SJCRH30 (cell line): ENCODE measurements at regions not wholly inside any gene's neighbourhood (a gene's known extent, or its start where the extent isn't known, plus 50 kb on each side); places are given as distances from the start of the nearest gene placed in this dataset.
"Not testable (repeated sequence)": the region's sequence is repeated elsewhere in the genome, so short reads cannot be mapped to it uniquely, and the experiment has no call there.

Source experiments
- DNase-seq, 2 experiments: peaks; one replicate each; pipeline ENCODE4 v3.0.0-alpha.2; 2015 to 2020
- H3K27ac ChIP-seq: fragments of 250-450 bp; sonication (Bioruptor Pico); 2 replicates; pipeline ENCODE4 v1.5.1; 2020; ENCODE audit warnings: mild to moderate bottlenecking, moderate library complexity
- H3K27me3 ChIP-seq: fragments of 250-450 bp; sonication (Bioruptor Pico); 2 replicates; pipeline ENCODE4 v1.5.1; 2020; ENCODE audit warnings: mild to moderate bottlenecking, moderate library complexity
- H3K36me3 ChIP-seq: fragments of 250-450 bp; sonication (Bioruptor Pico); 2 replicates; pipeline ENCODE4 v1.5.1; 2020; ENCODE audit warnings: mild to moderate bottlenecking, moderate library complexity
- H3K4me1 ChIP-seq: fragments of 250-450 bp; sonication (Bioruptor Pico); 2 replicates; pipeline ENCODE4 v1.5.1; 2020; ENCODE audit warnings: mild to moderate bottlenecking, moderate library complexity
- H3K4me3 ChIP-seq: fragments of 250-450 bp; sonication (Bioruptor Pico); 2 replicates; pipeline ENCODE4 v1.5.1; 2020; ENCODE audit warnings: mild to moderate bottlenecking, moderate library complexity
- H3K9me3 ChIP-seq: fragments of 250-450 bp; sonication (Bioruptor Pico); replicated peaks from 2 replicates; pipeline ENCODE4 v1.5.1; 2020; ENCODE audit warnings: mild to moderate bottlenecking, moderate library complexity

DNA sequence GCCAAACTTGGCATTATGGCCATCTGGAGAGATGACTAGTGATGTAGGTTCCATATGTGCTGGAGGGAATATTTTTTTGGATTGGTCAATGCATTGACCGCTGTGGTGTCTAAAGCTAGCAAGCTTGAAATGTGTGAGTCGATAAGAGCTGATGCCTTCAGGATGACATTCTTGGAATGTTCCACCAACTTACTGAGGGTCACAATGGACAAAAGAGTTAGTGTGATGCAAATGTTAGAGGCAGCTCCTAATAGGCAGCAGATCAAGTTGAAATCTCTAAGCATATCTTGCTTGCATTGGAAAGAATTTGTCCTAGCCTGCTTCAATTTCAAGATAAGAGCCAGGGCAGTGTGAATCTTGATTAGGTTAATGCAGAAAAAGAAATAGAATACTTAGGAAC lies 210.4 kb upstream of the AFF2 start:
- Histone ChIP-seq H3K27me3 (no peaks in the 10 kb centered on the region), H3K9me3 (no peaks in the 10 kb centered on the region), H3K4me1 (no peaks in the 10 kb centered on the region), H3K36me3 (no peaks in the 10 kb centered on the region), H3K27ac (no peak overlapping the region), H3K4me3 (no peak overlapping the region)
- DNase-seq, result no peak

DNA sequence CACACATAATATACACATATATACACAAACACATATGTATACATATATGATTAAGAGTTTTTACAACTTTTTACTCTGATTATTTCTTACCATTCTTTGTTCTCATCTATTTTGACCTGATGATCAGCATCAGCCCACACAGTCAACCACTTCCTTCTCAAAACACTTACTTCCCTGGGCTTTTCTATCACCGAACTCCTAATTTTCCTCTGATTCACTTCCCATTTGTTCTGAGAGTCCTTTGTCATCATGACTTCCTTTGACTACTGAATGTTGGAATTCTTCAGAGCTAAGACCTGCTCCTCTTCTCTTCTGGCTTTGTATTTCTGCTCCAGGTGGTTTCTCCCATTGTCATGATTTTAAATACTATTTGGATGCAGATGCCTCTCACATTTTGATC lies 209.5 kb upstream of the AFF2 start:
- no peaks in the 10 kb centered on the region for H3K36me3 ChIP-seq
- no peak overlapping the region for H3K4me3 ChIP-seq
- no peaks in the 10 kb centered on the region for H3K27me3 ChIP-seq
- no peak for DNase-seq
- no peaks in the 10 kb centered on the region for H3K4me1 ChIP-seq
- H3K27ac ChIP-seq, result no peak overlapping the region
- H3K9me3 ChIP-seq, result no peaks in the 10 kb centered on the region

DNA sequence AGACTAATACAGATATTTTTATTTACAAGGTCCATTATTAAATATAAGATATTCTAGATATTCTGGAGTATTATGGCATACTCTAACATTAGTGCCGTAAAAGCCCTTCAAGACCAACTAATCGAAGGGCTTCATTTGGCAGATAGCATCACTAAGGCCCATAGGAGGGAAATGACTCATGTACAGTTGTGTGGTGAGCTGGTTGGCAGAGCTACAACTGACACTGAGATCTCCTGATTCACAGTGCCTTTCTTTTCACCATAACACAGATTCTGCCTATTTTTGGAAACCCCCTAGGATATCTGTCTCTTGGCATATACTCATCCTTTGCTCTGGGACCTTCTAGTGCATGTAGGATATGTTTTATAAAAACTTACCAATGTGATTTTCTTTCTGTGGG lies 201.7 kb upstream of the AFF2 start:
- no peaks in the 10 kb centered on the region for H3K4me1 ChIP-seq
- H3K4me3 ChIP-seq, result no peak overlapping the region
- H3K36me3 ChIP-seq, result no peaks in the 10 kb centered on the region
- H3K27me3 ChIP-seq, result no peaks in the 10 kb centered on the region
- no peak for DNase-seq
- no peaks in the 10 kb centered on the region for H3K9me3 ChIP-seq
- H3K27ac ChIP-seq, result no peak overlapping the region

DNA sequence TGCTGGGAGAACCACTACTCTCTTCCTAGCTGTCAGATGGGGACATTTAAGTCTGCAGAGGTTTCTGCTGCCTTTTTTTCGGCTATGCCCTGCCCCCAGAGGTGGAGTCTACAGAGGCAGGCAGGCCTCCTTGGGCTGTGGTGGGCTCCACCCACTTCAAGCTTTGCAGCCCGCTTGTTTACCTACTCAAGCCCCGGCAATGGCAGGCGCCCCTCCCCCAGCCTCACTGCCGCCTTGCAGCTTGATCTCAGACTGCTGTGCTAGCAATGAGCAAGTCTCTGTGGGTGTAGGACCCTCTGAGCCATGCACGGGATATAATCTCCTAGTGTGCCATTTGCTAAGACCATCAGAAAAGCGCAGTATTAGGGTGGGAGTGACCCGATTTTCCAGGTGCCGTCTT lies 195.2 kb upstream of the AFF2 start:
- not testable (repeated sequence) for H3K27me3 ChIP-seq, H3K4me3 ChIP-seq, DNase-seq

DNA sequence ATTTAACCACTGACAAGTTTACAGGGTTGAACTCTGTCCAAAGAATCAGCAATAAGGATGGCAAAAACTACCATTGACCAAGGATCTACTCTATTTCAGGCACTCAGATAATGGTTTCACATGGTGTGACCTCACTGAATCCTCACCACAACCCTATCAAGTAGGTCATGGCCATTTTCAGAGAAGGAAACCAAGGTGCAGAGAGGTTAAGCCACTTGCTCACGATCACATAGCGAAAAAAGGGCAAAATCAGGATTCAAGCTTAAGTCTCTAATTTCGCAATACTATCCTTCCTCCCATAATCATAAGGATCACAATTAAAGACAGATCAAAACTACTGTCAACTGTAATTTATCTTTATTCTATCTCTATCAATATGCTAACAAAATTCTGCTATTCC lies 191.0 kb upstream of the AFF2 start:
- no peak overlapping the region for H3K27ac ChIP-seq
- no peak for DNase-seq
- H3K4me3 ChIP-seq, result no peak overlapping the region
- no peaks in the 10 kb centered on the region for H3K9me3 ChIP-seq
- H3K36me3 ChIP-seq, result no peaks in the 10 kb centered on the region
- no peaks in the 10 kb centered on the region for H3K27me3 ChIP-seq
- H3K4me1 ChIP-seq, result no peaks in the 10 kb centered on the region

More for the DNA sequence above, 195.2 kb upstream of the AFF2 start:
- H3K36me3 ChIP-seq, H3K4me1 ChIP-seq, H3K9me3 ChIP-seq, H3K27ac ChIP-seq: not testable (repeated sequence)

DNA sequence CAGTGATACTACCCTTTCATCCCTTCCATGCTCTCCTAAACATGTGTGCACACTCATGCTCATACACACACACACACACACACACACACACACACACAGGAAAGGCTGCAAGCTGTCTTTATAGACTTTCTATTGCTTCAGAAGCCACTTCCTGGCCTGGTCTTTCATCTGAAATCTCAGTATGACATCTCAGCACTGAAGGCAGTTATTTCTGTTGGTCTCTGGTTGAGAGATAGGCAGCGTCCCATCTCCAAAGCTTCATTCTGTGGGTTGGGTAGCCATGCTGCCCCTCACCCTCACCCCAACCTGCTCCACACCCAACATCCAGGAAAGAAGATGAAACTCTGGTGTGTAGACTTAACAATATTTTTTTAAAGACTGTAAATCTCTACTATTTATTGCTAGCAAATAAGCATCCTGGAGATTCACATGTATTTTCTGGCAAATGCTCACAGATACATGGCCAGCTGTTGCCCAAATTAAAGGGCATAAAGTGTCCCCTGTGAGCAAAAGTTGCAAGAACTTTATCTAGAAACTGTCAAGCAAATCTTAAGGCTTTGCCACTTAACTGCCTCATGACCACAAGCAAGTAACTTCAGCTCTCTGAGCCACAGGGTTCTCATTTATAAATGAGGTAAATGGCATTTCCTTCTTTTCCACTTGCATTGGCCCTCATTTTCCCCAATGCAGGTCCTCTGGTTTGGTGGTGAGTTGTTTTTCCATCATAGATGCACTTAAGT lies 189.8 kb upstream of the AFF2 start:
- no peak overlapping the region for H3K4me3 ChIP-seq
- H3K27me3 ChIP-seq, result no peaks in the 10 kb centered on the region
- no peaks in the 10 kb centered on the region for H3K4me1 ChIP-seq
- DNase-seq, result no peak
- H3K36me3 ChIP-seq, result no peaks in the 10 kb centered on the region
- H3K9me3 ChIP-seq, result no peaks in the 10 kb centered on the region
- H3K27ac ChIP-seq, result no peak overlapping the region

DNA sequence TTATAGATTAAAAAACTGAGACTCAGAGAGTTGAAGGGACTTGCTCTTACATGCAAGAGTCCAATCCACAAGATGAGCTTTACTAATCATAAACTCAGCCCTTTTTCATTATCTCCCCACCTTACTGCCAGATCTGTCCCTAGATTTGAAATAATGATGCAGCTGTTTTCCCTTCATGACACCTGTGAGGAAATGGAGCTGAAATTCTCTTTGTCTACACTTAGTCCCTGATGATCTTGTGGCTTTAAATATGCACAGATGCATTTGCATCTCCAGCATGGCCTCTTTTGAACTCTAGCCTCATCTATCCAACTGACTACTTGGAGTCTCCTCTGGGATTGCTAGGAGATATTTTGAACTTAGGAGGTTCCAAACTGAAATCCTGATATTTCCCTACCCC lies 188.9 kb upstream of the AFF2 start:
- no peak for DNase-seq
- Histone ChIP-seq H3K9me3 (no peaks in the 10 kb centered on the region), H3K27me3 (no peaks in the 10 kb centered on the region), H3K36me3 (no peaks in the 10 kb centered on the region), H3K27ac (no peak overlapping the region), H3K4me1 (no peaks in the 10 kb centered on the region), H3K4me3 (no peak overlapping the region)

DNA sequence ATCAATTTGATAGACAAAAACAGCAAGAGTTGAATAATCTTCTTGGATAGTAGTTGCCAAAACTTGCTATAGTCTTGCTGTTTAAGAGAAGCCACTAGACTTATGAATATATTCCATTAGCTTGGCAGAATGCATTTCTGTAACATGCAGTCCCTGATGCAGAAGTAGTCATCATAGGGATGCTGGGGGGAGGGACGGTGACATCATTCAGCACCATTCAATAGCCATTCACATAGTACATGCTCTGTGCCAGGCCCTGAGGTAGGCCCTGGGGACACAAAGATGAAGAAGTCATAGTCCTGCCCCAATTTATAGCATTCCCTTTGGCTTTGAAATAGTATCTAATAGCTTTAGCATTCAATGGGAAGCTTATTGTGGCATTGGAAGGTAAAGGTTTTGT lies 185.5 kb upstream of the AFF2 start:
- H3K4me1 ChIP-seq, result no peaks in the 10 kb centered on the region
- no peaks in the 10 kb centered on the region for H3K27me3 ChIP-seq
- no peak overlapping the region for H3K4me3 ChIP-seq
- no peaks in the 10 kb centered on the region for H3K36me3 ChIP-seq
- no peaks in the 10 kb centered on the region for H3K9me3 ChIP-seq
- no peak for DNase-seq
- H3K27ac ChIP-seq, result no peak overlapping the region

DNA sequence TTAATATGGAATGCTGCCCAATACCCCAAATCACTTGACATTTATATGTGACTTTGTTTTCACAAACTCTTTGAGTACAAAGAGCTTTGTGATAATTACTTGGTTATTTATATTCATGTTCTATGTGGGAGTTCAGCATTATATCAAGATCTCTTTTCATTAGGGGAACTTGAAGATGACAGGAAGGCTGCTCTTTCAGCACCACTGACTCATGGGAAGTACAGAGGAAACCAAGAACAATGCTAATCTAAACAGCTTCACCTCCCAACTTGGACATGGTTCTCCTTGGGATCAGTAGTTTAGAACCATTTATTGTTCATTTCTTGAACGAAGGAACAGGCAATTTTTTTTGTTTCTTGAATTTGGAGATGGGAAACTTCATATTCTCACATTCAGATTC lies 184.0 kb upstream of the AFF2 start:
- H3K9me3 ChIP-seq, result no peaks in the 10 kb centered on the region
- no peaks in the 10 kb centered on the region for H3K4me1 ChIP-seq
- H3K36me3 ChIP-seq, result no peaks in the 10 kb centered on the region
- H3K27ac ChIP-seq, result no peak overlapping the region
- DNase-seq, result no peak
- no peak overlapping the region for H3K4me3 ChIP-seq
- no peaks in the 10 kb centered on the region for H3K27me3 ChIP-seq

DNA sequence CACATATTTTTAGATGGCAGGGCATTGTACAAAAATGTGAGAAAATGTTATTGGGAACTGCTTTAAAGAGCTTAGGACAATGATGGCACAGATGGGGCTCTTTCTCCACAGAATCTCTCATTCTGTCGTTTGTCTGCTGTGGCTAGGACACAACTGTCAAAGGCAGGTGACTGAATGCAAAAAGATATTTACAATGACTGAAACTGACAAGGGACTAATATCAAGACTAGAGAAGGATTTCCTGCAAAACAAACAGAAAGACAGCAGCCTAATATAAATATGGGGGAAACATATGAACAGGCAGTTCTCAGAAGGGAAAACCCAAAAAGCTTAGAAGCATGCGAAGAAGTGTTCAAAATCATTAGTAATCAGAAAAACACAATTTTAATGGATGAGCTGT lies 177.5 kb upstream of the AFF2 start:
- Histone ChIP-seq H3K27ac (no peak overlapping the region), H3K36me3 (no peaks in the 10 kb centered on the region), H3K4me3 (no peak overlapping the region), H3K9me3 (no peaks in the 10 kb centered on the region), H3K4me1 (no peaks in the 10 kb centered on the region), H3K27me3 (no peaks in the 10 kb centered on the region)
- no peak for DNase-seq

DNA sequence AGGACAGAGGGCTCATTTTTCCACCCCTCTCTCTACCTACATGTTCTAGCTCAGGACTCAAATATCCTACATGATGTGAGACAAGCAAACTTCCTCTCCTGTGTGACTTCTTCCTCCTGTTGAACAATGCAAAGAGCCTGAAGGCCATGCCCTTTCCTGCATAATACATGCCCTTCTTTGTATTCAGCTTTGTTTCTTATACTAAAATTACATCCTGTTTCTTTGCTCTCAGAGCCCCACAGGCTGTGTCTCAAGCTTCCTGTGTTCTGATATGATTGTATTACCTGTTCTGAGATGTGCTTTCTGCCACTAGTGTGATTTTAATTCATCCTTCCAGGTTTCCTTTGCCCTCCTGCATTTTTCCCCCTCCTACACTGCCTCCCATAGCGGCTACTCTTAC lies 166.4 kb upstream of the AFF2 start:
- Histone ChIP-seq H3K4me3 (no peak overlapping the region), H3K36me3 (no peaks in the 10 kb centered on the region), H3K27me3 (no peaks in the 10 kb centered on the region), H3K27ac (no peak overlapping the region), H3K9me3 (no peaks in the 10 kb centered on the region), H3K4me1 (no peaks in the 10 kb centered on the region)
- no peak for DNase-seq

DNA sequence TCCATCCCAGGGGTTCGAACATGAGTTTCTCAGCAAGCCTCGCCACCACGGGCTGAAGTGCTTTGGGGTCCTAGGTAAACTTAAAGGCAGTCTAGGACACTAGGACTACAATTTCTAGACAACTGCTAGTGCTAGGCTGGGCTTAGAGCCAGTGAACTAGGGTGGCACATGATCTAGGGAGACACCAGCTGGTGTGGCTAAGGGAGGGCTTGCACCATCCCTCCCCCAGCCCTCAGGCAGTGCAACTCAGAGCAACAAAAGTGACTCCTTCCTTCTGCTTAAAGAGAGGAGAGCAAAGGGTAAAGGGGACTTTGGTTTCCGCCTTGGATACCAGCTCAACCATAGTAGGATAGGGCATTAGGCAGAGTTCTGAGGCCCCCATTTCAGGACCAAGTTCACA lies 162.5 kb upstream of the AFF2 start:
- Histone ChIP-seq H3K36me3 (no peaks in the 10 kb centered on the region), H3K27ac (no peak overlapping the region), H3K27me3 (no peaks in the 10 kb centered on the region), H3K4me1 (no peaks in the 10 kb centered on the region), H3K9me3 (no peaks in the 10 kb centered on the region), H3K4me3 (no peak overlapping the region)
- no peak for DNase-seq

DNA sequence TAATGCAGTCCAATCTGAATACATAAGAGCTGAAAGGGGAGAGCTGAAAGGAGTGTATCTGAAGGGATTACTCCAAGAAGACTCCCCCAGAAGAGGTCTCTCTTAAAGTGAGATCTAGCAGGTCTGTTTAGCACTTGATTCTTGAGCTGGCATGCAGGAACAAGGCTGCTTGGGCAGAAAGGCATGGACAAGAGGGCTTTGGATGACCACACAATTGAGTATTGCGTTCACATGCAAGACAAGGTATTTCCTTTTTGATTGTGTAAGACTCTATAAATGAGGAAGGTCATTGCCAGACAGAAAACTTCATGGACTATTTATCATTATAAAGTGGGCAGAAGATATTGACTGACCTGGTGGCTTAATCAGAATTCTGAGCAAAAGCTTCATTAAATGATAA lies 145.5 kb upstream of the AFF2 start:
- Histone ChIP-seq H3K9me3 (no peaks in the 10 kb centered on the region), H3K27me3 (no peaks in the 10 kb centered on the region), H3K4me1 (no peaks in the 10 kb centered on the region), H3K36me3 (no peaks in the 10 kb centered on the region), H3K27ac (no peak overlapping the region), H3K4me3 (no peak overlapping the region)
- DNase-seq, result no peak

DNA sequence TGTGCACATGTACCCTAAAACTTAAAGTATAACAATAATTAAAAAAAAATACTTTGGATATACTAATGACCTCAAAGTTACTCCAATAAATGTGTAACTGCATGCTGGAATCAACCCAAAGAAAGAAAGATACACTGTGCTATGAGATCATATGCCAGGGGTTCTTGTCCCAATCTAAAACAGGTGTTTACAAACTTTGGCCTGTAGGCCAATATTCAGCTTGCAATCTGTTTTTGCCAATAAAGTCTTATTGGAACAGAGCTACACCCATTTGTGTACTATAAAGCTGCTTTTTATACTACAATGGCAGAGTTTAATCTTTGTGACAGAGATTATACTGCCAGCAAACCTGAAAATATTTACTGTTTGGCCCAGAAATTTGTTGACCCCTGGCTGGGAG lies 138.8 kb upstream of the AFF2 start:
- Histone ChIP-seq H3K9me3 (no peaks in the 10 kb centered on the region), H3K4me3 (no peak overlapping the region), H3K27me3 (no peaks in the 10 kb centered on the region), H3K36me3 (no peaks in the 10 kb centered on the region), H3K4me1 (no peaks in the 10 kb centered on the region), H3K27ac (no peak overlapping the region)
- no peak for DNase-seq

DNA sequence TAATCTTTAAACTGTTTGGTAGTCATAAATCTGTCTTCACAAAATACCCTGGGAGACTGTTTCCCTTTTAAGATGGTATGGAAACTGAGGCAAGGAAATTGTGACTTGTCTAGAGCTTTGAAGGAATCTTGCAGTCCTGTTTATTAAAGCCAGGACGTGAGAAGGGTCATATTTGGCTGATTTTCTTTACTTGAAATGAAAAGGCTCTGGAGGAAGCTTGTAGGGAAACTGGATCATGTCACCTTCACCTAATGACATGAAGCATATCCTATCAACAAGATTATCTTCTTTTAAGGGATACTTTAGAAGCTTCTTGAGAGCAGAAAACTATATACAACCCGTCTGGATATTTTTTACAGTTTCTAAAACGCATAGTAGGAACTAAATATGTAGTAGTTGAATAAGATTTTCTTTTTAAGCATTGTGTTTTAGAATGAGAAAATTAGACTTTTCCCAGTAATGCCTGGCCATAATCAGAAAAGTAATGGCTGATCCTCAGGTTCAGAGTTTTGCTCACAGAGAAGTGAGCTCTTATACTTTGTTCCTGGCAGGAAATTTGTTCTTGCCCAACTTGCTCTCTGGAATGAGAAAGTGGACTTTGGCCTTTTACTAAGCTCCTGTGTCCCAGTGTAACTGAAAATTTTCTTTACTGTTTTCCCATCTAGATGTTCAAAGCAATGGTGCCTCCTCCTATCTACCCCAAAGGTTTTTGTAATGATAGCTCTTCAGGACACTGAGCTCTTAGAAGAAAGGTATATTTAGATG lies 136.8 kb upstream of the AFF2 start:
- DNase-seq, result no peak
- Histone ChIP-seq H3K4me3 (no peak overlapping the region), H3K36me3 (no peaks in the 10 kb centered on the region), H3K27ac (no peak overlapping the region), H3K4me1 (no peaks in the 10 kb centered on the region), H3K9me3 (no peaks in the 10 kb centered on the region), H3K27me3 (no peaks in the 10 kb centered on the region)

DNA sequence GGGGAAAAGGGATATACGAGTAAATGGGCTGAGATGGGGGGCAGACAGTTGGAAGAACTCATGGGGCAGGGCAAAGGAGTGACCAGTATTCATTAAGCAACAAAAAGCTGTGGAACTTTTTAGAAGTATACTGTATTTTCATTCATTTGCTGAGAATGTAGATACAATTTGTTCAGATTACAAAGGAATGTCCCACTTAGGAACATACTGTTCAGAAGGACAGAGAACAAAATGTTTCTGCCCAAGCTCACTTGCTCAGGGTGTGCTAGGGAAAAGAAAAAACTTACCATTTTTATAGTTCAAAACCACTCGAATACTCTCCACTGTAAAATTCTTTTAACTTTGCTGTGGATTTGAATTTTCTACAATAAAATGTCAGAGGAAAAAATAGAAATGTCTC lies 135.2 kb upstream of the AFF2 start:
- Histone ChIP-seq H3K4me1 (no peaks in the 10 kb centered on the region), H3K36me3 (no peaks in the 10 kb centered on the region), H3K9me3 (no peaks in the 10 kb centered on the region), H3K27ac (no peak overlapping the region), H3K27me3 (no peaks in the 10 kb centered on the region), H3K4me3 (no peak overlapping the region)
- DNase-seq, result no peak
